Lower leg skin (tissue), 4 donors: ENCODE measurements at regions not wholly inside any gene's neighbourhood (a gene's known extent, or its start where the extent isn't known, plus 50 kb on each side); places are given as distances from the start of the nearest gene placed in this dataset.

ENCODE experiments used
- DNase-seq, 2 donors: peaks; one replicate each; pipeline ENCODE4 v3.0.0-alpha.2; 2019; ENCODE audit warnings: low spot score in 2 of 2
- H3K4me3 ChIP-seq: fragments of 200-600 bp; sonication (generic); 2 replicates; pipeline ENCODE4 v1.5.1; 2017; ENCODE audit warnings: mild to moderate bottlenecking, low read depth; ENCODE audit not compliant: poor library complexity, severe bottlenecking
- CTCF ChIP-seq, 3 donors: fragments of 450-650 bp; IDR thresholded peaks; one replicate each; pipeline ENCODE4 v1.5.1; 2016; ENCODE audit warnings: antibody characterized with exemption in 3 of 3, mild to moderate bottlenecking in 3 of 3, moderate library complexity in 2 of 3
- POLR2A ChIP-seq, 2 donors: fragments of 450-650 bp; IDR thresholded peaks; one replicate each; pipeline ENCODE4 v1.6.1; 2016 to 2017; ENCODE audit warnings: antibody characterized with exemption in 2 of 2, mild to moderate bottlenecking in 1 of 2, moderate library complexity in 1 of 2
- WGBS, 2 donors: methylation state at CpG; one replicate each; pipeline ENCODE4 v1.1.5; 2018; 5-methylcytosine and 5-hydroxymethylcytosine counted together
- intact Hi-C: fragments of 100-400 bp; cut with DNase I; formaldehyde crosslinking; loops from one replicate; pipeline ENCODE4 v1.15.0; 2023; ENCODE audit warnings: low total_unique reads

GRCh38 chr4:71138007-71138615 is 144.7 kb downstream of the DCK start:
- intact Hi-C loops = no loop called here

GRCh38 chr4:71140563-71140962 is 147.1 kb downstream of the DCK start:
- WGBS, 2 donors = 50 to 58% methylated on average over 2 of the region's 2 CpGs
- no peak for TF ChIP-seq CTCF (IDR thresholded peaks at IDR 0.05)
- no peak for TF ChIP-seq POLR2A (IDR thresholded peaks at IDR 0.05)
- intact Hi-C loops = no loop called here

More at GRCh38 chr4:71138007-71138615, 144.7 kb downstream of the DCK start:
- DNase-seq = no peak
- 62 to 76% methylated on average over 4 of the region's 4 CpGs for WGBS, 2 donors
- TF ChIP-seq POLR2A (IDR thresholded peaks at IDR 0.05) = no peak
- TF ChIP-seq CTCF (IDR thresholded peaks at IDR 0.05) = no peak
- no peak overlapping the region for H3K4me3 ChIP-seq

GRCh38 chr4:71141125-71141524 is 147.7 kb downstream of the DCK start:
- intact Hi-C loops = no loop called here
- no peak overlapping the region for H3K4me3 ChIP-seq
- WGBS, 2 donors = 74 to 78% methylated on average over 1 of the region's 1 CpG
- DNase-seq = no peak
- TF ChIP-seq POLR2A (IDR thresholded peaks at IDR 0.05) (no peak), CTCF (IDR thresholded peaks at IDR 0.05) (no peak)

More at GRCh38 chr4:71140563-71140962, 147.1 kb downstream of the DCK start:
- DNase-seq = no peak
- H3K4me3 ChIP-seq = no peak overlapping the region

GRCh38 chr4:71147261-71147660 is 153.8 kb downstream of the DCK start:
- TF ChIP-seq POLR2A (IDR thresholded peaks at IDR 0.05) = no peak
- no peak for DNase-seq
- H3K4me3 ChIP-seq = no peak overlapping the region
- intact Hi-C loops = no loop called here

GRCh38 chr4:71148545-71148944 is 155.1 kb downstream of the DCK start:
- TF ChIP-seq POLR2A (IDR thresholded peaks at IDR 0.05) (no peak), CTCF (IDR thresholded peaks at IDR 0.05) (no peak)
- WGBS, 2 donors = 88 to 97% methylated on average over 1 of the region's 1 CpG
- DNase-seq = no peak
- H3K4me3 ChIP-seq = no peak overlapping the region
- intact Hi-C loops = no loop called here

GRCh38 chr4:71151054-71151453 is 157.6 kb downstream of the DCK start:
- intact Hi-C loops = no loop called here
- WGBS, 2 donors = 62 to 63% methylated on average over 2 of the region's 2 CpGs
- DNase-seq = no peak
- H3K4me3 ChIP-seq = no peak overlapping the region
- TF ChIP-seq CTCF (IDR thresholded peaks at IDR 0.05) = no peak
- no peak for TF ChIP-seq POLR2A (IDR thresholded peaks at IDR 0.05)
